ENCODE measurements at regions not wholly inside any gene's neighbourhood (a gene's known extent, or its start where the extent isn't known, plus 50 kb on each side); places are given as distances from the start of the nearest gene placed in this dataset.
A peak's percentile ranks its signal among the peaks of the same experiment; 100 is the strongest.

- DNase-seq (ENCODE audit: low read depth): no peak
Observed at GRCh38 chr15:47460795-47461573, 256.3 kb upstream of the SEMA6D start.

GRCh38 chr15:47461652-47462141, 255.6 kb upstream of the SEMA6D start:
- peak; percentile 93 for DNase-seq (ENCODE audit: low read depth)

GRCh38 chr15:47466357-47466756, 250.9 kb upstream of the SEMA6D start:
- DNase-seq (ENCODE audit: low read depth): peak; percentile 79

- DNase-seq (ENCODE audit: low read depth): peak; percentile 62
Observed at GRCh38 chr15:47470983-47471382, 246.3 kb upstream of the SEMA6D start.

- DNase-seq (ENCODE audit: low read depth): no peak
Observed at GRCh38 chr15:47473106-47473725, 244.1 kb upstream of the SEMA6D start.

GRCh38 chr15:47473832-47474231, 243.5 kb upstream of the SEMA6D start:
- peak; percentile 79 for DNase-seq (ENCODE audit: low read depth)

GRCh38 chr15:47475336-47475735, 242.0 kb upstream of the SEMA6D start:
- DNase-seq (ENCODE audit: low read depth): no peak

- DNase-seq (ENCODE audit: low read depth): peak; percentile 38
Observed at GRCh38 chr15:47477341-47477740, 240.0 kb upstream of the SEMA6D start.

GRCh38 chr15:47484059-47484458, 233.2 kb upstream of the SEMA6D start:
- no peak for DNase-seq (ENCODE audit: low read depth)

- no peak for DNase-seq (ENCODE audit: low read depth)
Observed at GRCh38 chr15:47484997-47485396, 232.3 kb upstream of the SEMA6D start.

GRCh38 chr15:47485419-47485818, 231.9 kb upstream of the SEMA6D start:
- DNase-seq (ENCODE audit: low read depth): peak; percentile 25

GRCh38 chr15:47486040-47486439, 231.3 kb upstream of the SEMA6D start:
- DNase-seq (ENCODE audit: low read depth): peak; percentile 74

GRCh38 chr15:47492195-47492594, 225.1 kb upstream of the SEMA6D start:
- DNase-seq (ENCODE audit: low read depth): no peak

GRCh38 chr15:47493357-47494247, 223.7 kb upstream of the SEMA6D start:
- DNase-seq (ENCODE audit: low read depth): no peak

- DNase-seq (ENCODE audit: low read depth): no peak
Observed at GRCh38 chr15:47496343-47497185, 220.7 kb upstream of the SEMA6D start.

- no peak for DNase-seq (ENCODE audit: low read depth)
Observed at GRCh38 chr15:47500842-47501241, 216.5 kb upstream of the SEMA6D start.

GRCh38 chr15:47502041-47502440, 215.3 kb upstream of the SEMA6D start:
- no peak for DNase-seq (ENCODE audit: low read depth)

GRCh38 chr15:47503876-47504275, 213.4 kb upstream of the SEMA6D start:
- no peak for DNase-seq (ENCODE audit: low read depth)

GRCh38 chr15:47504624-47505256, 212.6 kb upstream of the SEMA6D start:
- DNase-seq (ENCODE audit: low read depth): no peak

GRCh38 chr15:47505712-47506328, 211.5 kb upstream of the SEMA6D start:
- no peak for DNase-seq (ENCODE audit: low read depth)
